Upper lobe of left lung (tissue), 6 donors: ENCODE measurements at regions not wholly inside any gene's neighbourhood (a gene's known extent, or its start where the extent isn't known, plus 50 kb on each side); places are given as distances from the start of the nearest gene placed in this dataset.

Experiments used
- ATAC-seq, 2 donors: fragments of 200-7000 bp; cut with Tn5 transposase; one replicate each; pipeline ENCODE4 v1.9.1; 2022; ENCODE audit warnings: mild to moderate bottlenecking in 2 of 2, moderate library complexity in 2 of 2; ENCODE audit not compliant: low FRiP score in 2 of 2
- DNase-seq, 2 donors: peaks; one replicate each; pipeline ENCODE4 v3.0.0-alpha.2; 2019 to 2020
- H3K27ac ChIP-seq, 4 donors: fragments of 200-600 bp; sonication (generic); one replicate each; pipeline ENCODE4 v1.5.1; 2016 to 2019
- H3K27me3 ChIP-seq, 4 donors: fragments of 200-600 bp; sonication (generic); one replicate each; pipeline ENCODE4 v1.5.1; 2017 to 2019
- H3K36me3 ChIP-seq, 4 donors: fragments of 200-600 bp; sonication (generic); one replicate each; pipeline ENCODE4 v1.5.1; 2016 to 2019
- H3K4me1 ChIP-seq, 4 donors: fragments of 200-600 bp; sonication (generic); one replicate each; pipeline ENCODE4 v1.5.1; 2018 to 2019
- H3K4me3 ChIP-seq, 4 donors: fragments of 200-600 bp; sonication (generic); one replicate each; pipeline ENCODE4 v1.5.1; 2017 to 2019; ENCODE audit warnings: mild to moderate bottlenecking in 2 of 4, moderate library complexity in 1 of 4
- H3K9me3 ChIP-seq, 4 donors: fragments of 200-600 bp; sonication (generic); one replicate each; pipeline ENCODE4 v1.5.1; 2018 to 2019
- EP300 ChIP-seq, 4 donors: sonication (generic); formaldehyde crosslinking; IDR thresholded peaks; one replicate each; pipeline ENCODE4 v1.5.1; 2017; ENCODE audit warnings: antibody characterized with exemption in 4 of 4, control low read depth in 2 of 4
- POLR2A ChIP-seq, 4 donors: fragments of 450-650 bp; IDR thresholded peaks; one replicate each; pipeline ENCODE4 v1.5.1; 2016 to 2017; ENCODE audit warnings: antibody characterized with exemption in 4 of 4, mild to moderate bottlenecking in 2 of 4
- POLR2AphosphoS5 ChIP-seq, 2 donors: sonication (generic); formaldehyde crosslinking; IDR thresholded peaks; one replicate each; pipeline ENCODE4 v1.5.1; 2017; ENCODE audit warnings: antibody characterized with exemption in 2 of 2
- whole genome bisulfite sequencing, 2 donors: methylation state at CpG; one replicate each; pipeline ENCODE4 v1.1.5; 2017 to 2018; 5-methylcytosine and 5-hydroxymethylcytosine counted together
- TF ChIP-seq, protein P1 (sequence below), 6 experiments: fragments of 450-650 bp in 4 of 6; fragments of 200-600 bp in 2 of 6; sonication (generic) in 2 of 6; IDR thresholded peaks; one replicate each; pipeline ENCODE4 v1.5.1; 2016 to 2019; ENCODE audit warnings: antibody characterized with exemption in 6 of 6
- donor health status: DM: no; HTN: no; CAD: no; lungs with moderate emphysema.
- donor health status: DM: no; HTN: yes; CAD: no; lungs with severe emphysema.

DNA sequence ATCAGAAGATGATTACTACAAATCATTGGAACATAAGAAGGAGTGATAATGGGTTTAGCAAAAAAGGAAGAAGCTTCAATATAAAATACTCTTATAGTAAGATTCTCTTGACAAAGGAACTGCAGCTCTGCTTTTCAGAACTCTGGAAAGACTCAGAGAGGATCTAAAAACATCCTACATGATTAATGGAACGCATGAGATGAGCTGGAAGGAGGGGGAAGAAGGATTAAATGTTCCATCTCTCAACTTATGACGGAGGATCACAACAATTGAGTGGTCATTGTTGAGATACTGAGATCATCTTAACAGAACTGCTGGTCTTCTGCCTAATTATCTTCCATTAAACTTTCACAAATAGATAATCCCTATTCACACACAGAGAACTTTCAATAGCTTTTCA lies 267.5 kb upstream of the SLC8A1 start:
- Histone ChIP-seq H3K27ac (no peak overlapping the region), H3K9me3 (no peaks in the 10 kb centered on the region), H3K4me3 (no peak overlapping the region), H3K36me3 (no peaks in the 10 kb centered on the region), H3K27me3 (no peaks in the 10 kb centered on the region), H3K4me1 (no peaks in the 10 kb centered on the region)
- 64 to 70% methylated on average over 2 of the region's 2 CpGs for WGBS, 2 donors
- no peak for ATAC-seq
- no peak for DNase-seq
- TF ChIP-seq, protein P1, sequence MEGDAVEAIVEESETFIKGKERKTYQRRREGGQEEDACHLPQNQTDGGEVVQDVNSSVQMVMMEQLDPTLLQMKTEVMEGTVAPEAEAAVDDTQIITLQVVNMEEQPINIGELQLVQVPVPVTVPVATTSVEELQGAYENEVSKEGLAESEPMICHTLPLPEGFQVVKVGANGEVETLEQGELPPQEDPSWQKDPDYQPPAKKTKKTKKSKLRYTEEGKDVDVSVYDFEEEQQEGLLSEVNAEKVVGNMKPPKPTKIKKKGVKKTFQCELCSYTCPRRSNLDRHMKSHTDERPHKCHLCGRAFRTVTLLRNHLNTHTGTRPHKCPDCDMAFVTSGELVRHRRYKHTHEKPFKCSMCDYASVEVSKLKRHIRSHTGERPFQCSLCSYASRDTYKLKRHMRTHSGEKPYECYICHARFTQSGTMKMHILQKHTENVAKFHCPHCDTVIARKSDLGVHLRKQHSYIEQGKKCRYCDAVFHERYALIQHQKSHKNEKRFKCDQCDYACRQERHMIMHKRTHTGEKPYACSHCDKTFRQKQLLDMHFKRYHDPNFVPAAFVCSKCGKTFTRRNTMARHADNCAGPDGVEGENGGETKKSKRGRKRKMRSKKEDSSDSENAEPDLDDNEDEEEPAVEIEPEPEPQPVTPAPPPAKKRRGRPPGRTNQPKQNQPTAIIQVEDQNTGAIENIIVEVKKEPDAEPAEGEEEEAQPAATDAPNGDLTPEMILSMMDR (IDR thresholded peaks at IDR 0.05) = no peak
- TF ChIP-seq POLR2A (IDR thresholded peaks at IDR 0.05) = no peak
- no peak for TF ChIP-seq POLR2AphosphoS5 (IDR thresholded peaks at IDR 0.05)
- no peak for TF ChIP-seq EP300 (IDR thresholded peaks at IDR 0.05)

DNA sequence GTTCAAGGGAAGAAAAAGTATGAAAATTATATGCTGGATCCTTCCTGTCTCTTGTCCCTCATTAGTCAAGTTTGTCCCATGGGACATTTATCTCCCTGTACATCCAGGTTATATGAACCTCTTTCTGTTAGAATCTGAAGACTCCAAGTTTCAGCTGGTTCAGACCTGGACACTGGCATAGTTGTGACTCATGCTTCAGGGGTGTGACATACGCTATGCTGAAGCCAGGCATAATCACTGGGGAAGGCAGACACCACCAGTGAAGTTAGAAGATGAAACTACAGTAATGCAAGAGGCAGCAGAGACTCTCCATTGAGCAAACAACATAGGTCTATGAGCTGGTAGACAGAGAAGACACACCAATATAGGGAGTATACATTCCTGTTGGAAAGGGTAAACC lies 269.7 kb upstream of the SLC8A1 start:
- Histone ChIP-seq H3K9me3 (no peaks in the 10 kb centered on the region), H3K27ac (no peak overlapping the region), H3K4me3 (no peak overlapping the region), H3K4me1 (no peaks in the 10 kb centered on the region), H3K36me3 (no peaks in the 10 kb centered on the region), H3K27me3 (no peaks in the 10 kb centered on the region)
- TF ChIP-seq, protein P1 (IDR thresholded peaks at IDR 0.05) = no peak
- no peak for TF ChIP-seq POLR2A (IDR thresholded peaks at IDR 0.05)
- TF ChIP-seq EP300 (IDR thresholded peaks at IDR 0.05) = no peak
- no peak for TF ChIP-seq POLR2AphosphoS5 (IDR thresholded peaks at IDR 0.05)
- DNase-seq = no peak
- peak in 1 of 2 donors; percentile 12 for ATAC-seq
- WGBS, 2 donors = 54 to 100% methylated on average over 1 of the region's 1 CpG

DNA sequence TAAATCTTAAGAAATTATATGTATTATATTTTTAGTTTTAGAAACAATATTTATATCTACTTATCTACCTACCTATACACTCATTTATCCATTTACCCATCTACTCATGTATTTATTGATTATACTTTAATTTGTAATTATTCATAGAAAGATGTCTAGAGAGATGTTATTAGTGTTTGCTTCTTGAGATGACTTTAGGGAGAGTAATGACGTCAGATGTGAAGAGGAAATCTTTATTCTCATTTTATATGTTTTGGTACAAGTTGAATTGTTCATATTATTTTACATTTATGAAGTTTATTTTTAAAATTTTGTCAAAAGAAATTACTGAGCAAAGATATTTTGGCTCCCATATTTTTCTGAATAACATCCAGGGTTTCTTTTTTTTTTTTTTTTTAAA lies 271.3 kb upstream of the SLC8A1 start:
- H3K4me1 ChIP-seq = no peaks in the 10 kb centered on the region
- H3K36me3 ChIP-seq = no peaks in the 10 kb centered on the region
- ATAC-seq = no peak
- no peaks in the 10 kb centered on the region for H3K27me3 ChIP-seq
- no peaks in the 10 kb centered on the region for H3K9me3 ChIP-seq
- no peak overlapping the region for H3K27ac ChIP-seq
- DNase-seq = no peak
- no peak overlapping the region for H3K4me3 ChIP-seq
- 47 to 92% methylated on average over 1 of the region's 1 CpG for WGBS, 2 donors
- no peak for TF ChIP-seq POLR2A (IDR thresholded peaks at IDR 0.05)
- TF ChIP-seq POLR2AphosphoS5 (IDR thresholded peaks at IDR 0.05) = no peak
- no peak for TF ChIP-seq EP300 (IDR thresholded peaks at IDR 0.05)
- TF ChIP-seq, protein P1 (IDR thresholded peaks at IDR 0.05) = no peak

DNA sequence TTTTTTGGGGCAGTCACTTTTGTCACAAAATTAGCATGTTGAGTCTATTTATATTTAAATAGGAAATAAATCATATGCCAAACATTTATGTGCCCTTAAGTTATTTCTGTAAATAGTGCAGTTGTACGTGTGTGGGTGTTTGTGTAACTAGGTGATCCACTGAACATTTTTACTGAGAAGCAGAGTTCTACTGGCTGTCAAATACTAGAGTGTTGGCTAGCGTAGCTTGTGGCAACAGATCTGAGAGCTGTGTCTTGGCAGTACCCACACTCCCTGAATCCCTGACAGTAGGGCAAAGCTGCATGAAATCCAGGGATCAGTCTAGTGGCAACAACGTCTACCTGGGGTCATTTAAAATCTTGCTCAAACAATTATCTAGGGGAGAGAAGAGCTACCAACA lies 273.1 kb upstream of the SLC8A1 start:
- no peaks in the 10 kb centered on the region for H3K9me3 ChIP-seq
- 53 to 56% methylated on average over 3 of the region's 3 CpGs for WGBS, 2 donors
- H3K36me3 ChIP-seq = no peaks in the 10 kb centered on the region
- no peak overlapping the region for H3K27ac ChIP-seq
- ATAC-seq = no peak
- H3K4me3 ChIP-seq = no peak overlapping the region
- DNase-seq = no peak
- TF ChIP-seq, protein P1 (IDR thresholded peaks at IDR 0.05) = no peak
- TF ChIP-seq POLR2AphosphoS5 (IDR thresholded peaks at IDR 0.05) (no peak), POLR2A (IDR thresholded peaks at IDR 0.05) (no peak), EP300 (IDR thresholded peaks at IDR 0.05) (no peak)
- no peaks in the 10 kb centered on the region for H3K4me1 ChIP-seq
- no peaks in the 10 kb centered on the region for H3K27me3 ChIP-seq

DNA sequence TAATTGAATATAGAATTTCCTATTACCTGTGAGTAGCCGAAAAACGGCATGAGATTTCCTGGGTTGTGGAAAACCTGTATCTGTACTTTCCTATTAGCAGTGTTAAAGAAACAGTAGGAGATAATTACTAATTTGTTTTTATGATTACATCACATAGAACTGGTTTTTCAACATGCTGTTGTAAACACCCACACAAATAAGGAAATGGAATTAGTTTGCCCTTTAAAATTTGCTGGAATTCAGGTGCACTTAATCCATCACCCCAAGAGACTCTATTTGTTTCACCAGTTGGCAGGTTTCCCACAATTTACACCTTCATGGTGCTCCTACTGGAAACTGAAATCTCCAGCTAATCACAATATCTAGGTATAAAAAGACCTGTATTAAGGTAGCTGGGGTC lies 274.1 kb upstream of the SLC8A1 start:
- DNase-seq (no peak), ATAC-seq (no peak)
- H3K27me3 ChIP-seq = no peaks in the 10 kb centered on the region
- no peak overlapping the region for H3K27ac ChIP-seq
- no peak overlapping the region for H3K4me3 ChIP-seq
- TF ChIP-seq, protein P1 (IDR thresholded peaks at IDR 0.05) = no peak
- no peak for TF ChIP-seq POLR2A (IDR thresholded peaks at IDR 0.05)
- TF ChIP-seq POLR2AphosphoS5 (IDR thresholded peaks at IDR 0.05) = no peak
- no peak for TF ChIP-seq EP300 (IDR thresholded peaks at IDR 0.05)
- H3K9me3 ChIP-seq = no peaks in the 10 kb centered on the region
- H3K36me3 ChIP-seq = no peaks in the 10 kb centered on the region
- no peaks in the 10 kb centered on the region for H3K4me1 ChIP-seq
- 78 to 86% methylated on average over 2 of the region's 2 CpGs for WGBS, 2 donors
